CD4-positive, alpha-beta T cell (primary cell): ENCODE measurements at regions not wholly inside any gene's neighbourhood (a gene's known extent, or its start where the extent isn't known, plus 50 kb on each side); places are given as distances from the start of the nearest gene placed in this dataset.

ENCODE experiments used
- ATAC-seq: fragments of 200-7000 bp; cut with Tn5 transposase; one replicate; pipeline ENCODE4 v1.10.0; 2022; ENCODE audit warnings: mild to moderate bottlenecking; ENCODE audit not compliant: poor library complexity
- CTCF ChIA-PET: fragments of 350-600 bp; sonication (Branson Sonifier 250); formaldehyde crosslinking; loops from one replicate; lab custom pipeline; 2021; ENCODE audit warnings: antibody characterized with exemption, inconsistent platforms; lab: Charles Lee
- POLR2A ChIA-PET: fragments of 350-600 bp; sonication (Branson Sonifier 250); formaldehyde crosslinking; loops from one replicate; lab custom pipeline; 2021; ENCODE audit warnings: antibody characterized with exemption, inconsistent platforms; lab: Charles Lee
- DNase-seq, 14 experiments: peaks; one replicate each; pipeline ENCODE4 v3.0.0-alpha.2; 2013 to 2020; ENCODE audit warnings: mixed read lengths in 2 of 14
- H3K27ac ChIP-seq, 2 donors: one replicate each; pipeline versions ENCODE4 v1.5.1 to v1.7.0; 2013; ENCODE audit warnings: low read length in 2 of 2, low read depth in 1 of 2, mild to moderate bottlenecking in 1 of 2
- H3K27me3 ChIP-seq, 2 experiments: 1 replicate in 1 of 2; 2 replicates in 1 of 2; pipeline versions ENCODE4 v1.6.1 to v1.7.0; 2013; ENCODE audit warnings: low read length in 2 of 2, control low read depth in 1 of 2, mild to moderate bottlenecking in 1 of 2, moderate library complexity in 1 of 2; ENCODE audit not compliant: insufficient read depth in 2 of 2, control insufficient read depth in 1 of 2
- H3K36me3 ChIP-seq: one replicate; pipeline ENCODE4 v1.6.1; 2013; ENCODE audit warnings: low read length, control low read depth; ENCODE audit not compliant: insufficient read depth
- H3K4me1 ChIP-seq: one replicate; pipeline ENCODE4 v1.6.1; 2013; ENCODE audit warnings: low read length, control low read depth; ENCODE audit not compliant: insufficient read depth
- H3K4me3 ChIP-seq: one replicate; pipeline ENCODE4 v1.5.1; 2013; ENCODE audit warnings: mild to moderate bottlenecking, low read length, moderate library complexity
- H3K9me3 ChIP-seq, 2 experiments: 1 replicate in 1 of 2; 2 replicates in 1 of 2; pipeline versions ENCODE4 v1.6.1 to v1.7.0; 2013; ENCODE audit warnings: low read length in 2 of 2, mild to moderate bottlenecking in 2 of 2, control low read depth in 1 of 2, moderate library complexity in 1 of 2; ENCODE audit not compliant: control insufficient read depth in 1 of 2, insufficient read depth in 1 of 2
- H3K27ac Mint-ChIP-seq: one replicate; pipeline ENCODE4 v1.8.0; 2020; ENCODE audit warnings: mixed read lengths
- H3K27me3 Mint-ChIP-seq: one replicate; pipeline ENCODE4 v1.8.0; 2021; ENCODE audit warnings: mixed read lengths
- H3K36me3 Mint-ChIP-seq: one replicate; pipeline ENCODE4 v1.8.0; 2021; ENCODE audit warnings: low read depth, mixed read lengths
- H3K4me1 Mint-ChIP-seq: one replicate; pipeline ENCODE4 v1.8.0; 2021; ENCODE audit warnings: low read depth, mixed read lengths
- H3K4me3 Mint-ChIP-seq: one replicate; pipeline ENCODE4 v1.8.0; 2020; ENCODE audit warnings: mild to moderate bottlenecking, mixed read lengths
- H3K9me3 Mint-ChIP-seq: one replicate; pipeline ENCODE4 v1.8.0; 2020; ENCODE audit warnings: mixed read lengths
- intact Hi-C, 2 experiments: fragments of 100-400 bp; cut with DNase I in 1 of 2; cut with micrococcal nuclease in 1 of 2; formaldehyde crosslinking; loops; one replicate each; pipeline versions ENCODE4 v1.15.1 to v1.9.0; 2023 to 2025; cut with DNase I, micrococcal nuclease
- TF ChIP-seq, protein P1 (sequence below): fragments of 200-600 bp; IDR thresholded peaks from one replicate; pipeline ENCODE4 v1.8.0; 2022; ENCODE audit warnings: antibody characterized with exemption, mild to moderate bottlenecking

DNA sequence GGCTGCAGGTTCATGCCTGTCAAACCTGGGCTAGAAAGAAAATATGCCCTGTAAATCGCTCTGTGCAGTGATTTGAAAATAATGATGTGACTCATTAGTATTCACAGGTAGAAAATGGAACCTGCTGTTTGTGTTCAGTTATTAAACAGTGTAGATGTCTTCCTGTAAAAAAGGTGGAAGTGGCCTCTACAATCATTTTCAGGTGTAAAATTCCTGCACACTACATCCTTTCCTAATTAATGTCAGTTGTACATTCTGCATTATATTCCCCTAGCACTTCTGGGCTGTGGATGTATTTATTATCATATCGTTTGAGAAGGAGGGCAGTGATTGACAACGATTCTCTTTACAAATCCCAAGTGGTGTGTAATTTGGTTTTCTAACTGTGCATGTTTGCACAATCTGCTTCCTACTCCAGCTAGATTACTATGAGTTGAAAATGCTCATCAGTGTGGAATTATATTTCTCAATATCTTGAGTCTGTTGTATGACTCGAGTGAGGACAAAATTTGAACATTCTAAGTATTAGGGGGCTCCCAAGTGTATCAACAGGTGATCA is 454.0 kb upstream of the DDI1 start:
- H3K27ac Mint-ChIP-seq: no peak overlapping the region
- no peak overlapping the region for H3K4me3 Mint-ChIP-seq
- intact Hi-C loops: no loop called here
- no peaks in the 10 kb centered on the region for H3K9me3 ChIP-seq
- H3K9me3 Mint-ChIP-seq: peaks cover 5% of the 10 kb centered on the region
- no peaks in the 10 kb centered on the region for H3K4me1 ChIP-seq
- ChIA-PET POLR2A (no interaction called here), CTCF (no interaction called here)
- no peak overlapping the region for H3K4me3 ChIP-seq
- H3K4me1 Mint-ChIP-seq: no peaks in the 10 kb centered on the region
- no peaks in the 10 kb centered on the region for H3K27me3 ChIP-seq
- ATAC-seq (no peak), DNase-seq (no peak)
- no peaks in the 10 kb centered on the region for H3K36me3 ChIP-seq
- TF ChIP-seq, protein P1, sequence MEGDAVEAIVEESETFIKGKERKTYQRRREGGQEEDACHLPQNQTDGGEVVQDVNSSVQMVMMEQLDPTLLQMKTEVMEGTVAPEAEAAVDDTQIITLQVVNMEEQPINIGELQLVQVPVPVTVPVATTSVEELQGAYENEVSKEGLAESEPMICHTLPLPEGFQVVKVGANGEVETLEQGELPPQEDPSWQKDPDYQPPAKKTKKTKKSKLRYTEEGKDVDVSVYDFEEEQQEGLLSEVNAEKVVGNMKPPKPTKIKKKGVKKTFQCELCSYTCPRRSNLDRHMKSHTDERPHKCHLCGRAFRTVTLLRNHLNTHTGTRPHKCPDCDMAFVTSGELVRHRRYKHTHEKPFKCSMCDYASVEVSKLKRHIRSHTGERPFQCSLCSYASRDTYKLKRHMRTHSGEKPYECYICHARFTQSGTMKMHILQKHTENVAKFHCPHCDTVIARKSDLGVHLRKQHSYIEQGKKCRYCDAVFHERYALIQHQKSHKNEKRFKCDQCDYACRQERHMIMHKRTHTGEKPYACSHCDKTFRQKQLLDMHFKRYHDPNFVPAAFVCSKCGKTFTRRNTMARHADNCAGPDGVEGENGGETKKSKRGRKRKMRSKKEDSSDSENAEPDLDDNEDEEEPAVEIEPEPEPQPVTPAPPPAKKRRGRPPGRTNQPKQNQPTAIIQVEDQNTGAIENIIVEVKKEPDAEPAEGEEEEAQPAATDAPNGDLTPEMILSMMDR: no peak
- no peaks in the 10 kb centered on the region for H3K36me3 Mint-ChIP-seq
- no peak overlapping the region for H3K27ac ChIP-seq
- peaks cover 4% of the 10 kb centered on the region for H3K27me3 Mint-ChIP-seq

DNA sequence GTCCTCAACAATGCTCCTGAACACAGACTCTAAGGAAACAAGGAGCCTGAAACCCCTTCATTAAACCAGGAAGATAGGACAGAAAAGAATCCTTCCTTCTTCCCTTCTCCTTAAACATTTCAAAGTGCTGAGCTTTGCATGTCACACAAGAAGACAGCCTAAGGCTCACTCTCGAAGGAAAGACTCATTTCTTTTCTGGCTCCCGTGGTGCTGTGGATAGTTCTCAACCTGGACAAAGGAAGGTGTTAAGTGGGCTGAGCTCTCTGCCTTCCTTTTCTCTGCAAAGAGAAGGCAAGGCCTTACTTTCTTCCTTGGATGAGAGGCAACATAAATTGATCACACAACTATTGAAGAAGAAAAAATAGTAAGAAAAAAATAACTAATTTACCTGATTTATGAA is 452.4 kb upstream of the DDI1 start:
- ChIA-PET CTCF (no interaction called here), POLR2A (no interaction called here)
- H3K4me1 Mint-ChIP-seq: no peaks in the 10 kb centered on the region
- H3K9me3 Mint-ChIP-seq: peaks cover 5% of the 10 kb centered on the region
- H3K4me1 ChIP-seq: no peaks in the 10 kb centered on the region
- DNase-seq (no peak), ATAC-seq (no peak)
- no peak overlapping the region for H3K27ac Mint-ChIP-seq
- no peaks in the 10 kb centered on the region for H3K36me3 Mint-ChIP-seq
- peaks cover 0 to 5% of the 10 kb centered on the region in 2 experiments for H3K27me3 ChIP-seq
- H3K9me3 ChIP-seq: no peaks in the 10 kb centered on the region
- intact Hi-C loops: no loop called here
- H3K27ac ChIP-seq: no peak overlapping the region
- H3K36me3 ChIP-seq: no peaks in the 10 kb centered on the region
- no peak overlapping the region for H3K4me3 ChIP-seq
- H3K4me3 Mint-ChIP-seq: no peak overlapping the region
- TF ChIP-seq, protein P1: no peak
- H3K27me3 Mint-ChIP-seq: peaks cover 9% of the 10 kb centered on the region

DNA sequence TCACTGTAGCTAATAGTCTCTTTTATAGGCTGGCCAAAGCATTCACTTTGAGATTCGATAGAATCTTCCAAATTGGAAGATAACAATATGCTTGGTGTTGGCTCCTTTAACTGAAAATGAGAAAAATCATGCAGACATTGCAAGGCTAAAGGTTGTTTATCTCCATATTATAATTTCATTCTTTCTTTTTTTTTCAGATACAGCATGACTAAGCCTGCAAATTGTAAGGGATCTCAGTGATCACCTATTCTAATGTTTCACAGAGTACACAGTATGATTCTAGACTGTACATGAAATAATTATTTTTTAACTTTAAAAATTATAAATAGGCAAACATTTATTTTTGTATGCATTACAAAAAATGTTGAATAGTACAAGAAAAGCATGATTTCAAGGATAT is 451.7 kb upstream of the DDI1 start:
- H3K36me3 Mint-ChIP-seq: no peaks in the 10 kb centered on the region
- intact Hi-C loops: no loop called here
- H3K27ac ChIP-seq: no peak overlapping the region
- CTCF ChIA-PET: no interaction called here
- TF ChIP-seq, protein P1: no peak
- H3K4me1 ChIP-seq: no peaks in the 10 kb centered on the region
- H3K27ac Mint-ChIP-seq: no peak overlapping the region
- no peaks in the 10 kb centered on the region for H3K9me3 ChIP-seq
- H3K36me3 ChIP-seq: no peaks in the 10 kb centered on the region
- DNase-seq: no peak
- peaks cover 5% of the 10 kb centered on the region for H3K9me3 Mint-ChIP-seq
- H3K4me3 Mint-ChIP-seq: no peak overlapping the region
- POLR2A ChIA-PET: no interaction called here
- H3K27me3 Mint-ChIP-seq: peaks cover 15% of the 10 kb centered on the region
- H3K4me1 Mint-ChIP-seq: no peaks in the 10 kb centered on the region
- ATAC-seq: no peak
- no peak overlapping the region for H3K4me3 ChIP-seq
- peaks cover 0 to 5% of the 10 kb centered on the region in 2 experiments for H3K27me3 ChIP-seq
